Gastroesophageal sphincter (tissue), 4 donors: ENCODE measurements at regions not wholly inside any gene's neighbourhood (a gene's known extent, or its start where the extent isn't known, plus 50 kb on each side); places are given as distances from the start of the nearest gene placed in this dataset.

Source experiments
- ATAC-seq: fragments of 150-250 bp; one replicate; pipeline ENCODE4 v1.9.1; 2016; ENCODE audit warnings: mild to moderate bottlenecking, moderate library complexity
- H3K27ac ChIP-seq, 4 donors: fragments of 200-600 bp; sonication (generic) in 3 of 4; 1 replicate in 3 of 4; 2 replicates in 1 of 4; pipeline ENCODE4 v1.5.1; 2016 to 2019
- H3K27me3 ChIP-seq: fragments of 200-600 bp; sonication (generic); one replicate; pipeline ENCODE4 v1.5.1; 2019
- H3K36me3 ChIP-seq, 2 donors: fragments of 200-600 bp; sonication (generic); one replicate each; pipeline ENCODE4 v1.5.1; 2019; ENCODE audit warnings: control low read depth in 1 of 2
- H3K4me1 ChIP-seq, 3 donors: fragments of 200-600 bp; sonication (generic); 1 replicate in 2 of 3; 2 replicates in 1 of 3; pipeline ENCODE4 v1.5.1; 2016 to 2019; ENCODE audit warnings: control low read depth in 2 of 3
- H3K4me3 ChIP-seq, 2 donors: fragments of 200-600 bp; sonication (generic); one replicate each; pipeline ENCODE4 v1.5.1; 2019; ENCODE audit warnings: mild to moderate bottlenecking in 1 of 2, moderate library complexity in 1 of 2
- H3K9me3 ChIP-seq, 3 donors: fragments of 200-600 bp; sonication (generic); one replicate each; pipeline ENCODE4 v1.5.1; 2017 to 2019; ENCODE audit warnings: control low read depth in 2 of 3
- EP300 ChIP-seq: sonication (generic); formaldehyde crosslinking; IDR thresholded peaks from one replicate; pipeline ENCODE4 v1.6.1; 2017; ENCODE audit warnings: antibody characterized with exemption, mild to moderate bottlenecking
- POLR2A ChIP-seq, 2 donors: fragments of 450-650 bp; IDR thresholded peaks; one replicate each; pipeline ENCODE4 v1.6.1; 2017; ENCODE audit warnings: antibody characterized with exemption in 2 of 2, mild to moderate bottlenecking in 2 of 2, moderate library complexity in 1 of 2
- POLR2AphosphoS5 ChIP-seq: sonication (generic); formaldehyde crosslinking; IDR thresholded peaks from one replicate; pipeline ENCODE4 v1.6.1; 2017; ENCODE audit warnings: antibody characterized with exemption
- WGBS, 2 donors: methylation state at CpG; one replicate each; pipeline ENCODE4 v1.1.5; 2018; ENCODE audit warnings: low coverage in 1 of 2; 5-methylcytosine and 5-hydroxymethylcytosine counted together
- TF ChIP-seq, protein P1 (sequence below), 4 experiments: fragments of 200-600 bp in 2 of 4; fragments of 450-650 bp in 2 of 4; sonication (generic) in 1 of 4; IDR thresholded peaks; one replicate each; pipeline ENCODE4 v1.5.1; 2017 to 2019; ENCODE audit warnings: antibody characterized with exemption in 4 of 4, mild to moderate bottlenecking in 2 of 4, moderate library complexity in 2 of 4

GRCh38 chr12:124433147-124433874 is 134.1 kb downstream of the NCOR2 start:
- H3K4me1 ChIP-seq, result peaks cover 4 to 69% (median 21%) of the 10 kb centered on the region in 3 donors
- peak; percentile 23 for ATAC-seq
- peaks cover 0 to 66% of the 10 kb centered on the region in 2 donors for H3K36me3 ChIP-seq
- no peaks in the 10 kb centered on the region for H3K27me3 ChIP-seq
- 67% methylated on average over 3 of the region's 22 CpGs; no CpG with 5 or more reads in 1 of the 2 donors for WGBS, 2 donors
- no peak for TF ChIP-seq POLR2AphosphoS5
- TF ChIP-seq, protein P1, sequence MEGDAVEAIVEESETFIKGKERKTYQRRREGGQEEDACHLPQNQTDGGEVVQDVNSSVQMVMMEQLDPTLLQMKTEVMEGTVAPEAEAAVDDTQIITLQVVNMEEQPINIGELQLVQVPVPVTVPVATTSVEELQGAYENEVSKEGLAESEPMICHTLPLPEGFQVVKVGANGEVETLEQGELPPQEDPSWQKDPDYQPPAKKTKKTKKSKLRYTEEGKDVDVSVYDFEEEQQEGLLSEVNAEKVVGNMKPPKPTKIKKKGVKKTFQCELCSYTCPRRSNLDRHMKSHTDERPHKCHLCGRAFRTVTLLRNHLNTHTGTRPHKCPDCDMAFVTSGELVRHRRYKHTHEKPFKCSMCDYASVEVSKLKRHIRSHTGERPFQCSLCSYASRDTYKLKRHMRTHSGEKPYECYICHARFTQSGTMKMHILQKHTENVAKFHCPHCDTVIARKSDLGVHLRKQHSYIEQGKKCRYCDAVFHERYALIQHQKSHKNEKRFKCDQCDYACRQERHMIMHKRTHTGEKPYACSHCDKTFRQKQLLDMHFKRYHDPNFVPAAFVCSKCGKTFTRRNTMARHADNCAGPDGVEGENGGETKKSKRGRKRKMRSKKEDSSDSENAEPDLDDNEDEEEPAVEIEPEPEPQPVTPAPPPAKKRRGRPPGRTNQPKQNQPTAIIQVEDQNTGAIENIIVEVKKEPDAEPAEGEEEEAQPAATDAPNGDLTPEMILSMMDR (IDR thresholded peaks at IDR 0.05), result peak in 1 of 4 experiments; percentile 21
- H3K4me3 ChIP-seq, result no peak overlapping the region
- peak overlapping the region in 3 of 4 donors; percentile 21 to 70 (median 65) for H3K27ac ChIP-seq
- H3K9me3 ChIP-seq, result no peaks in the 10 kb centered on the region

DNA sequence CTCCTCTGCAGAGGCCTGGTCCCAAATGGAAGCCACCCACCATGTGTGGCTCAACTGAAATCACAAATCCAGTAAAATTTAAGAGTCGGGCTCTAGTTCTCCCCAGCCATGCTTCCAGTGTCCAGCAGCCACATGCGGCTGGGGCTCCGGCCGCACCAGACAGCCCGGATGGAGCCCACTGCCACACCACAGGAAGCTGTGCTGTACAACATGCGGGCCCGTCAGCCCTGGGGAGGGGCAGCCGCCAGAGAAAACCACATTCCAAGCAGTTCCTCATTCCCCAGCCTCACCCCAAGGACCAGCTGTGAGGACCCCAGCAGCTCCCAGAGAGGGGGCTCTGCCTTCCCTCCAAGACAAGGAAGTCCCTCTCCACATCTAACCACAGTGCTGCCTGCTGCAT is 135.0 kb downstream of the NCOR2 start:
- no peak for TF ChIP-seq EP300
- TF ChIP-seq POLR2AphosphoS5, result no peak
- Histone ChIP-seq H3K4me3 (no peak overlapping the region), H3K9me3 (no peaks in the 10 kb centered on the region), H3K36me3 (peaks cover 0 to 57% of the 10 kb centered on the region in 2 donors), H3K27ac (peak overlapping the region in 3 of 4 donors; percentile 21 to 70 (median 65)), H3K4me1 (peaks cover 4 to 69% (median 27%) of the 10 kb centered on the region in 3 donors), H3K27me3 (no peaks in the 10 kb centered on the region)
- no CpG with 5 or more reads among the region's 8 CpGs for WGBS, 2 donors
- no peak for ATAC-seq

DNA sequence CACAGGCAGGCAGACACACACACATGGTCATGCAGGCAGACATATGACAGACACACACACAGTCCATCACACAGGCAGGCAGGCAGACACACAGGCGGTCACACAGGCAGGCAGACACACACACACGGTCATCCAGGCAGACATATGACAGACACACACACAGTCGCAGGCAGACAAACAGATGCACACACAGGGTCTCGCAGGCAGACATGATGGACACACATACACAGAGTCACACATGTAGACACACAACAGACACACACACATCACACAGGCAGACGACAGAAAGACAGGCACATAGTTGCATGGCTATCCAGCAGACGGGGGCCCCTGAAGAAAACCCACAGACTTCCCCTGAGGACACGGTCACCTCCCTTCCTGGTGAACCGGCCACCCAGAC is 135.4 kb downstream of the NCOR2 start:
- no peak overlapping the region for H3K4me3 ChIP-seq
- H3K27ac ChIP-seq, result peak overlapping the region in 2 of 4 donors; percentile 65 to 70
- no peak for ATAC-seq
- no peaks in the 10 kb centered on the region for H3K9me3 ChIP-seq
- H3K27me3 ChIP-seq, result no peaks in the 10 kb centered on the region
- 100% methylated on average over 1 of the region's 8 CpGs; no CpG with 5 or more reads in 1 of the 2 donors for WGBS, 2 donors
- peaks cover 0 to 57% of the 10 kb centered on the region in 2 donors for H3K36me3 ChIP-seq
- peaks cover 4 to 69% (median 31%) of the 10 kb centered on the region in 3 donors for H3K4me1 ChIP-seq
- TF ChIP-seq POLR2AphosphoS5 (no peak), EP300 (no peak), POLR2A (IDR thresholded peaks at IDR 0.05) (no peak)
- TF ChIP-seq, protein P1 (IDR thresholded peaks at IDR 0.05), result no peak

GRCh38 chr12:124430491-124430890 is 135.6 kb downstream of the RFLNA start:
- H3K27ac ChIP-seq, result peak overlapping the region in 2 of 4 donors; percentile 30 to 43
- ATAC-seq, result no peak
- H3K36me3 ChIP-seq, result peaks cover 0 to 58% of the 10 kb centered on the region in 2 donors
- H3K4me1 ChIP-seq, result peaks cover 4 to 68% (median 34%) of the 10 kb centered on the region in 3 donors
- H3K9me3 ChIP-seq, result no peaks in the 10 kb centered on the region
- WGBS, 2 donors, result 83 to 100% methylated on average over 4 to 6 of the region's 23 CpGs
- H3K27me3 ChIP-seq, result no peaks in the 10 kb centered on the region
- TF ChIP-seq, protein P1 (IDR thresholded peaks at IDR 0.05), result no peak
- no peak for TF ChIP-seq POLR2AphosphoS5
- no peak for TF ChIP-seq EP300
- TF ChIP-seq POLR2A (IDR thresholded peaks at IDR 0.05), result no peak
- no peak overlapping the region for H3K4me3 ChIP-seq

GRCh38 chr12:124429535-124429934 is 134.6 kb downstream of the RFLNA start:
- WGBS, 2 donors, result no CpG with 5 or more reads among the region's 15 CpGs
- TF ChIP-seq POLR2AphosphoS5 (no peak), EP300 (no peak), POLR2A (IDR thresholded peaks at IDR 0.05) (no peak)
- TF ChIP-seq, protein P1 (IDR thresholded peaks at IDR 0.05), result no peak
- no peak for ATAC-seq
- H3K36me3 ChIP-seq, result peaks cover 0 to 61% of the 10 kb centered on the region in 2 donors
- peak overlapping the region in 3 of 4 donors; percentile 78 to 81 (median 80) for H3K27ac ChIP-seq
- no peaks in the 10 kb centered on the region for H3K9me3 ChIP-seq
- H3K27me3 ChIP-seq, result no peaks in the 10 kb centered on the region
- H3K4me1 ChIP-seq, result peaks cover 4 to 70% (median 34%) of the 10 kb centered on the region in 3 donors
- H3K4me3 ChIP-seq, result no peak overlapping the region
